ENCODE measurements at regions not wholly inside any gene's neighbourhood (a gene's known extent, or its start where the extent isn't known, plus 50 kb on each side); places are given as distances from the start of the nearest gene placed in this dataset.

DNA sequence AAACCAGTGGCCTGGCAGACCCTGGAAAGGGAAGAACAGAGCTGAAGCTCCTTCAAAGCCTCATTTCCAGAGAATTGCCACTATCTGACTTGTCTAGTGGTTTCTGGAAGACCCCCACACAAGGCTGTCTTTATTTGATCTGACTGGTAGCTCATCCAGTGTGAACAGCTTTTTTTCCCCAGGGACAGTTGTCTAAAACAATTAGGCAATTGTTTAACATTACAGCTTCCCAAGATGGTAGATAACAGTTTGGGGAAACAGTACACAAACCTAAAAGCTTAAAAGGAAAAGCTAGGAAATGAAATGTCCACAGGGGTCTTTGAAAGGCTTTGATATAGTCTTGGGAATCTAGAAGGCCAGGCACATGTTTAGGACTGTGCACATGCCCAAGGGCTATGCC is 203.4 kb upstream of the CTBP2 start:
- TF ChIP-seq, protein P1, sequence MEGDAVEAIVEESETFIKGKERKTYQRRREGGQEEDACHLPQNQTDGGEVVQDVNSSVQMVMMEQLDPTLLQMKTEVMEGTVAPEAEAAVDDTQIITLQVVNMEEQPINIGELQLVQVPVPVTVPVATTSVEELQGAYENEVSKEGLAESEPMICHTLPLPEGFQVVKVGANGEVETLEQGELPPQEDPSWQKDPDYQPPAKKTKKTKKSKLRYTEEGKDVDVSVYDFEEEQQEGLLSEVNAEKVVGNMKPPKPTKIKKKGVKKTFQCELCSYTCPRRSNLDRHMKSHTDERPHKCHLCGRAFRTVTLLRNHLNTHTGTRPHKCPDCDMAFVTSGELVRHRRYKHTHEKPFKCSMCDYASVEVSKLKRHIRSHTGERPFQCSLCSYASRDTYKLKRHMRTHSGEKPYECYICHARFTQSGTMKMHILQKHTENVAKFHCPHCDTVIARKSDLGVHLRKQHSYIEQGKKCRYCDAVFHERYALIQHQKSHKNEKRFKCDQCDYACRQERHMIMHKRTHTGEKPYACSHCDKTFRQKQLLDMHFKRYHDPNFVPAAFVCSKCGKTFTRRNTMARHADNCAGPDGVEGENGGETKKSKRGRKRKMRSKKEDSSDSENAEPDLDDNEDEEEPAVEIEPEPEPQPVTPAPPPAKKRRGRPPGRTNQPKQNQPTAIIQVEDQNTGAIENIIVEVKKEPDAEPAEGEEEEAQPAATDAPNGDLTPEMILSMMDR (IDR thresholded peaks at IDR 0.05 in 8 of 11, conservative IDR thresholded peaks at IDR 0.05 in 3 of 11) = no peak
- TF ChIP-seq POLR2A (IDR thresholded peaks at IDR 0.05) = no peak
- TF ChIP-seq POLR2AphosphoS5 (IDR thresholded peaks at IDR 0.05) = no peak
